ENCODE measurements at regions not wholly inside any gene's neighbourhood (a gene's known extent, or its start where the extent isn't known, plus 50 kb on each side); places are given as distances from the start of the nearest gene placed in this dataset.

- intact Hi-C loops (cut with micrococcal nuclease; ENCODE audit: unreplicated experiment) = no loop called here
- no peak for ATAC-seq
- in situ Hi-C loops (cut with HindIII; ENCODE audit: extremely low pct_ligation_motif_present, low pct_unique_long_range_greater_than_20kb) = no loop called here
- TF ChIP-seq U2AF1 (optimal IDR thresholded peaks at IDR 0.05; ENCODE audit: low read depth, low read length) (no peak), ZNF574 (CRISPR knock-in tag; IDR thresholded peaks at IDR 0.05) (no peak), BRCA1 (CRISPR knock-in tag; IDR thresholded peaks at IDR 0.05) (no peak), CBX1 (IDR thresholded peaks at IDR 0.05; ENCODE audit: low read depth) (no peak), ZBTB7A (CRISPR knock-in tag; IDR thresholded peaks at IDR 0.05) (no peak), ZNF180 (CRISPR knock-in tag; IDR thresholded peaks at IDR 0.05; ENCODE audit: borderline replicate concordance, low read depth) (no peak), ETS1 (CRISPR knock-in tag; IDR thresholded peaks at IDR 0.05) (no peak), ZC3H13 (CRISPR knock-in tag; IDR thresholded peaks at IDR 0.05) (no peak), SOX6 (IDR thresholded peaks at IDR 0.05) (no peak), SOX6 (CRISPR knock-in tag; IDR thresholded peaks at IDR 0.05) (no peak), RXRB (CRISPR knock-in tag; IDR thresholded peaks at IDR 0.05; ENCODE audit: borderline replicate concordance) (no peak), FOXK2 (IDR thresholded peaks at IDR 0.05) (no peak), ZBTB10 (CRISPR knock-in tag; IDR thresholded peaks at IDR 0.05; ENCODE audit: borderline replicate concordance) (no peak), ZNF512B (CRISPR knock-in tag; IDR thresholded peaks at IDR 0.05; ENCODE audit: borderline replicate concordance) (no peak), SSRP1 (CRISPR knock-in tag; IDR thresholded peaks at IDR 0.05) (no peak), ZNF747 (CRISPR knock-in tag; IDR thresholded peaks at IDR 0.05; ENCODE audit: borderline replicate concordance) (no peak), STAG1 (CRISPR knock-in tag; IDR thresholded peaks at IDR 0.05) (no peak)
Observed at GRCh38 chrX:110584083-110584482, 211.5 kb downstream of the CHRDL1 start.

More at GRCh38 chrX:110584083-110584482, 211.5 kb downstream of the CHRDL1 start:
- CTCF ChIA-PET (ENCODE audit: low intra/inter-chr PET ratio, low total read pairs) = no interaction called here
- H3K27ac ChIP-seq (ENCODE audit: extremely low read length, insufficient read depth, low read length) = no peak overlapping the region
- no peak overlapping the region for H3K9ac ChIP-seq (ENCODE audit: insufficient read depth, low read depth, low read length)
- H3K4me1 ChIP-seq (ENCODE audit: insufficient read depth, low read length) = peaks cover 5% of the 10 kb centered on the region; the same call in 1 of the 2 replicates
- H3K9me3 ChIP-seq (ENCODE audit: low read length) = no peaks in the 10 kb centered on the region
- H3K4me2 ChIP-seq (ENCODE audit: low read depth, low read length) = no peak overlapping the region
- POLR2A ChIA-PET = no interaction called here
- BruUV-seq (replicated peaks) = no TSS peak
- FAIRE-seq (no peak), DNase-seq (ENCODE audit: low spot score) (no peak)
- H4K20me1 ChIP-seq (ENCODE audit: insufficient read depth, low read length) = no peaks in the 10 kb centered on the region
- WGBS (ENCODE audit: low lambda C conversion rate) = 7% methylated on average over 3 of the region's 3 CpGs
- no peaks in the 10 kb centered on the region for H3K27me3 ChIP-seq (ENCODE audit: control insufficient read depth in 1 of 2, insufficient read depth in 2 of 2, low read length in 2 of 2)
- H3K4me3 ChIP-seq (replicated peaks in 1 of 3; ENCODE audit: insufficient read depth in 1 of 3, low read depth in 2 of 3, low read length in 3 of 3) = no peak overlapping the region
- no peaks in the 10 kb centered on the region for H3K36me3 ChIP-seq (replicated peaks in 1 of 2; ENCODE audit: control insufficient read depth in 1 of 2, insufficient read depth in 2 of 2, low read length in 2 of 2)
- H2AFZ ChIP-seq (ENCODE audit: low read length) = no peak overlapping the region
- H3K79me2 ChIP-seq (ENCODE audit: insufficient read depth, low read length) = no peaks in the 10 kb centered on the region

All from HepG2 (cell line).